ENCODE measurements at regions not wholly inside any gene's neighbourhood (a gene's known extent, or its start where the extent isn't known, plus 50 kb on each side); places are given as distances from the start of the nearest gene placed in this dataset.
"Not testable (repeated sequence)": the region's sequence is repeated elsewhere in the genome, so short reads cannot be mapped to it uniquely, and the experiment has no call there.

GRCh38 chr4:104345598-104346242 is 149.0 kb downstream of the CXXC4 start:
- ChIA-PET CTCF (no interaction called here), POLR2A (ENCODE audit: low non-redundant PET) (no interaction called here)
- DNase-seq (ENCODE audit: low spot score): no peak
- no peak overlapping the region for H3K27ac ChIP-seq
- TF ChIP-seq, protein P1, sequence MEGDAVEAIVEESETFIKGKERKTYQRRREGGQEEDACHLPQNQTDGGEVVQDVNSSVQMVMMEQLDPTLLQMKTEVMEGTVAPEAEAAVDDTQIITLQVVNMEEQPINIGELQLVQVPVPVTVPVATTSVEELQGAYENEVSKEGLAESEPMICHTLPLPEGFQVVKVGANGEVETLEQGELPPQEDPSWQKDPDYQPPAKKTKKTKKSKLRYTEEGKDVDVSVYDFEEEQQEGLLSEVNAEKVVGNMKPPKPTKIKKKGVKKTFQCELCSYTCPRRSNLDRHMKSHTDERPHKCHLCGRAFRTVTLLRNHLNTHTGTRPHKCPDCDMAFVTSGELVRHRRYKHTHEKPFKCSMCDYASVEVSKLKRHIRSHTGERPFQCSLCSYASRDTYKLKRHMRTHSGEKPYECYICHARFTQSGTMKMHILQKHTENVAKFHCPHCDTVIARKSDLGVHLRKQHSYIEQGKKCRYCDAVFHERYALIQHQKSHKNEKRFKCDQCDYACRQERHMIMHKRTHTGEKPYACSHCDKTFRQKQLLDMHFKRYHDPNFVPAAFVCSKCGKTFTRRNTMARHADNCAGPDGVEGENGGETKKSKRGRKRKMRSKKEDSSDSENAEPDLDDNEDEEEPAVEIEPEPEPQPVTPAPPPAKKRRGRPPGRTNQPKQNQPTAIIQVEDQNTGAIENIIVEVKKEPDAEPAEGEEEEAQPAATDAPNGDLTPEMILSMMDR (conservative IDR thresholded peaks at IDR 0.05; ENCODE audit: low read depth): no peak

GRCh38 chr4:104344342-104344980 is 150.2 kb downstream of the CXXC4 start:
- ChIA-PET POLR2A (ENCODE audit: low non-redundant PET) (no interaction called here), CTCF (no interaction called here)
- no peak overlapping the region for H3K27ac ChIP-seq
- TF ChIP-seq, protein P1 (conservative IDR thresholded peaks at IDR 0.05; ENCODE audit: low read depth): no peak
- no peak for DNase-seq (ENCODE audit: low spot score)

DNA sequence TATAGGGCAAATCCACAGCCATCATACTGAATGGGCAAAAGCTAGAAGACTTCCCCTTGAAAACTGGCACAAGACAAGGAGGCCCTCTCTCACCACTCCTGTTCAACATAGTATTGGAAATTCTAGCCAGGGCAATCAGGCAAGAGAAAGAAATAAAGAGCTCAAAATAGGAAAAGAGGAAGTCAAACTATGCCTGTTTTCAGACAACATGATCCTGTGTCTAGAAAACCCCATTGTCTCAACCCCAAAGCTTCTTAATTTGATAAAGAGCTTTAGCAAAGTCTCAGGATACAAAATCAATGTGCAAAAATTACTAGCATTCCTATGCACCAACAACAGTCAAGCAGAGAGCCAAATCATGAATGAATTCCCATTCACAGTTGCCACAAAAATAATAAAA is 160.3 kb downstream of the CXXC4 start:
- DNase-seq (ENCODE audit: low spot score): no peak
- TF ChIP-seq, protein P1 (conservative IDR thresholded peaks at IDR 0.05; ENCODE audit: low read depth): no peak

DNA sequence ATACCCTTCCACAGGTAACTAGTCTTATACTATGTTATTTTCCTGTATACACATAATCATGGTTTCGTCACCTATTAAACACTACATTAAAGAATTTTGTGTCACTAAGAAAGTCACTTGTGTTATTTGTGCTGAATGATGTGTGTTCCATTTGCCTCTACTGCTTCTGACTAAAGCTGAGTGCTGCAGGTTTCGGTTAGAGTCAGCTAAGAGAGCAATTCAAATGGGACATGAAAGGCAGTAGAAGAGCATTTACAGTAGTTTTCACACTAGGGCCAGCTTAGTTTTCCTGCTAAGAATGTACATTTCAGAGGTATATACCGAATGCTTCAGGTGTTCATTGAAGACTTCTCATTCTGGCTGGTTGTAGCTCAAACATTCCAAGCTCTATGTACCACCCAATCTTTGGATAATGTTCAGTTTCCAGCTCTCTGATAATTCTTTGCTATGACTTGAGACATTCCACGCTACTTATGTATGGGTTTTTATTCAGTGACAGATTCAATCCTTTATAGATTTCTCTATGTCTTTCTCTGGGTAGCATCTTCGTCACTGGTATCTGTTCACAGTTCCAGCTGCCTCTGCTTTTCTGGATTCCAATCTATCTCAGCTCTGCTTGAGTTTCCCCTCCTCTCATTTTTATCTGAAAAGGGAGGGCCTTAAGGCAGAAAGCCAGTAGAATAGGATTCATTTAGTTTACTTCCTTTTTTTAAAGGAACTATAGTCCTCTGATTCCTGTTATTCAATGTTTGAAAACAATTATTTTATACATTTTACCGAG is 164.4 kb downstream of the CXXC4 start:
- TF ChIP-seq, protein P1 (conservative IDR thresholded peaks at IDR 0.05; ENCODE audit: low read depth): no peak
- ChIA-PET POLR2A (ENCODE audit: low non-redundant PET) (no interaction called here), CTCF (no interaction called here)
- H3K27ac ChIP-seq: no peak overlapping the region
- no peak for DNase-seq (ENCODE audit: low spot score)

More for the DNA sequence above, 160.3 kb downstream of the CXXC4 start:
- H3K27ac ChIP-seq: no peak overlapping the region
- ChIA-PET POLR2A (ENCODE audit: low non-redundant PET) (no interaction called here), CTCF (interaction anchor here (0.6 kb wide), 1 partner anchor 618 kb away, joined by 3 read pairs; no protein-coding TSS in a partner anchor)

GRCh38 chr4:104326991-104327694 is 167.6 kb downstream of the CXXC4 start:
- CTCF ChIA-PET; H3K27ac ChIP-seq; POLR2A ChIA-PET (ENCODE audit: low non-redundant PET); DNase-seq (ENCODE audit: low spot score): not testable (repeated sequence)

- ChIA-PET CTCF (no interaction called here), POLR2A (ENCODE audit: low non-redundant PET) (no interaction called here)
- no peak for DNase-seq (ENCODE audit: low spot score)
- no peak overlapping the region for H3K27ac ChIP-seq
- TF ChIP-seq, protein P1 (conservative IDR thresholded peaks at IDR 0.05; ENCODE audit: low read depth): no peak
These were observed 192.0 kb downstream of the CXXC4 start for GRCh38 chr4:104302731-104303130.
